ENCODE measurements at regions not wholly inside any gene's neighbourhood (a gene's known extent, or its start where the extent isn't known, plus 50 kb on each side); places are given as distances from the start of the nearest gene placed in this dataset.

GRCh38 chr4:181578911-181579310 is 664.3 kb upstream of the TENM3 start:
- DNase-seq, result no peak

- no peak for DNase-seq
Observed at GRCh38 chr4:181579486-181579885, 663.7 kb upstream of the TENM3 start.

DNA sequence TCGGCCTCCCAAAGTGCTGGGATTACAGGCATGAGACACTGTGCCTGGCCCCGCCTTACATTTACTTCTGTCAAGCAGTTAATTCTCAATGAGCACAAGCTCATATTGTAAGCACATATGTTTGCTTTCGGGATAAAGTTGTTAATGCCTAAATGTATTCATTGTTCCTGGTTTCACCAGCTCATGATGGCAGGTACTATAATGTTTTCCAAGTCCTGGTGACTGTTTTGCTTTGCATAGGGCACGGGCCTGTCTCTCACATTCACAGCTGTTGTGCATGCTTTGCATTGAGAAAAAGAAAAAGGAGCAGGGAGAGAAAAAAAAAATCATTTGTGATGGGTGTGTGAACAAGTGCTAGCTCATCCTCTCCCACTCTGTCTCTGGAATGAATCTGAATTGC is 661.2 kb upstream of the TENM3 start:
- DNase-seq, result no peak

DNA sequence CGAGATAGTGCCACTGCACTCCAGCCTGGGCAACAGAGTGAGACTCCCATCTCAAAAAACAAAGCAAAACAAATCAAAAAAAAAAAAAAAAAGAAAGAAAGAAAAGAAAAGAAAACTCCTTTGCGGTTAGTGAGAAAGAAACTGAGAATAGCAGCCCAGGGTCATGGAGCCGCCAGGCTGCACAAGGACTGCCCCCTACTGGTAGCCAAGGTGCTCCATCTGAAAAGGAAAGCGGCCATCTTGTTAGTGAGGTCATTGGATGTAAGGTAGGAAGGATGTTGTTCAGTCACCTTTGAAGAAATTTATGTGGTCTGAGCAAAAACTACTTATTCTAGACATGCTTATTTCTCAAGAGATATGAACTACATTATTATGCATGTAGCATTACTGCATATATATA is 660.6 kb upstream of the TENM3 start:
- no peak for DNase-seq

GRCh38 chr4:181588733-181589302 is 654.4 kb upstream of the TENM3 start:
- no peak for DNase-seq

DNA sequence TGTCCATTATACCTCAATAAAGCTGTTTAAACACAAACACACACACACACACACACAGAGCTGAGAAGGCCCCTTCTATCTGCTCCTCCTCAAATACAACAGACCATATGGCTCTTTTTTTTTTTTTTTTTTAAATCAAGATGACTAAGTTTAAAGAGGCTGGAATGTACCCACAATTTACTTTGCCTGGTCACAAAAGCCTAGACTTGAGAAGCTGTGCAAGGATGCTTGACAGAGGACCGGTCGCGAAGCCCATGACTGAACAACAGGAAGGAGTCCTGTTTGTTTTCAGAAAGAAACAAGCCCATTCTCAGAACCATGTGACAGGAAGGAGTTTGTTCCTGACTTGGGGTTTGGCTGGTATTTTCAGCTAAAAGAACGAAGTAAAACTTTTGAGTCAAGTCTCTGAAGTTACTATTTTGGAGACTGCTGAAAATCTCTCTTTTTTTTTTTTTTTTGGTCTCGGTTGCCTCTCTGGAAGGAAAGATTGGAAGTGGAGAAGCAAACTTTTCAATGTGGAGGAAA is 650.9 kb upstream of the TENM3 start:
- no peak for DNase-seq

GRCh38 chr4:181593703-181594102 is 649.5 kb upstream of the TENM3 start:
- no peak for DNase-seq

- DNase-seq, result no peak
Observed at GRCh38 chr4:181594188-181594587, 649.0 kb upstream of the TENM3 start.

- no peak for DNase-seq
Observed at GRCh38 chr4:181595716-181596115, 647.5 kb upstream of the TENM3 start.

DNA sequence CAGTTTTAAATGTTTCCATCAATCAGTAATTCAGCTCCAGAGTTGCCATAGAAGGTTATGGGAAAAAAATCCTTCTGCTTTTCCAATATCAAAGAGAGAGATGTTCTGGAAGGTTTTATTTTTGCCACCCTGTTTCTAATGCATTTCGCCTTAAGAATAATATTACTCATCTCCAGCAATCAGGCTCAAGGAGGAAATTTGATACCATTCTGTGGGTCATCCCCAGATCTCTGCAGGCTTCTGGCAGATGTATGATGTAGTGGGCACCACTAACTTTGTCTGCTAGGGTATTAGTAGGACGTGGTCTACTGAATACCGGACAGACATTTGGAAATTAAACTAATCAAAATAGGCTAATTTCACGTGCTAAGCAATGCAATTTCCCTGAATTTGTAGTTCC is 645.4 kb upstream of the TENM3 start:
- DNase-seq, result no peak

GRCh38 chr4:181599134-181599533 is 644.1 kb upstream of the TENM3 start:
- DNase-seq, result no peak

- DNase-seq, result no peak
Observed at GRCh38 chr4:181601103-181601502, 642.1 kb upstream of the TENM3 start.

GRCh38 chr4:181604546-181604945 is 638.7 kb upstream of the TENM3 start:
- no peak for DNase-seq

- DNase-seq, result no peak
Observed at GRCh38 chr4:181606300-181606699, 636.9 kb upstream of the TENM3 start.

GRCh38 chr4:181608181-181608580 is 635.0 kb upstream of the TENM3 start:
- DNase-seq, result no peak

- DNase-seq, result no peak
Observed at GRCh38 chr4:181611033-181611711, 632.0 kb upstream of the TENM3 start.

- DNase-seq, result no peak
Observed at GRCh38 chr4:181611946-181612600, 631.1 kb upstream of the TENM3 start.

DNA sequence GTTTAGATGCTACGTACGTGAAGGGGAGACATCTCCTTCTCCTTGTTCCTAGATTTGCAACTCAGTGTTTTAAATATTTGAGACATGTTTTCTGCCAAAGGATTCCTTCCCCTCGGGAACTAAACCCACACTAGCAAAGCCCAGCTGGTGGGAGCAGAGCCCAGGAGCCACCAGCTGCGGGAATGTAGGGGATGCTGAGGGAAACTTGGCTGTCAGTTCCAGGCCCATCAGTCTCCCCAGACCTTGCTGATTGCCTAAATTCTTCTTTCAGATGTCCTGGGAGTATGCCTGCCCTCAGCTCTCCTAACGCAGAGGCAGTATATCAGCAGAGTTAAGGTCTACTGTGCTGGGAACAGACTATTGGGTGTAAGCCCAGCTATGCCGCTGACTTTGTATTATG is 630.0 kb upstream of the TENM3 start:
- no peak for DNase-seq

- no peak for DNase-seq
Observed at GRCh38 chr4:181618038-181618618, 625.1 kb upstream of the TENM3 start.

- no peak for DNase-seq
Observed at GRCh38 chr4:181618896-181619295, 624.3 kb upstream of the TENM3 start.

GRCh38 chr4:181619651-181620050 is 623.6 kb upstream of the TENM3 start:
- DNase-seq, result no peak

DNA sequence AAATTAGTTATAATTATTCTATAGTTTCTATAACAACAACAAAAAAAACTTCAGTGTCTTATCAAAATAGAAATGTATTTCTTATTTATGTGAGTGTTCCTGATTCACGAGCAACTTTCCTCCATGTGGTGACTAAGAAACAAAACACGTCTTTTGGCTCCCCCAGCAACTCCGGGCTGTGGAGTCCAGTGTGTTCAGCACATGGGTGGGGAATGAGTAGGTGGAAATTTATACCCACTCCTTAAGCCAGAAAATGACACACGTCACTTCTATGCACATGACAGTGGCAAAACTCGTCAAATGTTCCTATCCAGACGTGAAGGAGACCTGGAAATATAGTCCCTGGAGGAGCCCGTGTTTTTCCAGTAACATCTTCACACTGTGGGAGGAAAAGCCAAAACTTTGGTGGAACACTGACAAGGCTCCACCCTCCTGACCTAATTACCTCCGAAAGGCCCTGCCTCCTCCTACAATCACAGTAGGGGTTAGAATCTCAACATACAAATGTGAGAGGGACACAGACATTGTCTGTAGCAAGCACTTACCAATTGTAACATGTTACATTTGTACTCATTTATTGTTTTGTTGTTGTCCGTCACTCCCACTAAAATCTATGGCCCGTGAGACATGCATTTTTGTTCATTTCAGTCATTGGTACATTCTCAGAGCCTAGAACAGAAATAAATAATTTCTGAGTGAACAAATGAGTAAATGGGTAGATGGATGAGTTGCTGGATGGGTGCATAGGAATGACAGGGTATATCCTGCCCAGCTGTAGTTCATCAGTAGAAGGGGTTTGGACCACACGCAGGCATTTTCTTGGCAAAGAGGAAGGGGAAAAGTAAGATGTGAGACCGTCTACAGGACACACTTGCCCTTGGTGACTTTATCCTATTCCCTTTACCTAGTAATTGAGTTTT is 605.8 kb upstream of the TENM3 start:
- no peak for DNase-seq

DNA sequence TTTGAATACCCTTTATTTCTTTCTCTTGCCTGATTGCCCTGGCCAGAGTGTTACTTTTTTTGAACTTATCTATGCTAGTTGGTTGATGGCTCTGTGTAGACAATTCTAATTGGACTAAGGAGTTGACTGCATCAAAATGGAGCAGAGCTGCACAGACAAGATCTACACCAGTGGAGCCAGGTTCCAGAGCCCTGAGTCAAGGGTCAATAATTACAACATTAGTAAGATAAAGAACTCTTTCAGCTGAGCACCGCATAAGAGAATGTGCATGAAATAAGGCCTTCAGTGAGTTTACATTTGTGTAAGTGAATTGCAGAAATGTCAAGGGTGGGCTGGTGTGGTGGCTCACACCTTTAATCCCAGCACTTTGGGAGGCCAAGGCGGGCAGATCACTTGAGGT is 599.7 kb upstream of the TENM3 start:
- DNase-seq, result no peak
